ENCODE measurements at regions not wholly inside any gene's neighbourhood (a gene's known extent, or its start where the extent isn't known, plus 50 kb on each side); places are given as distances from the start of the nearest gene placed in this dataset.

- ChIA-PET CTCF (interaction anchor here (0.6 to 1.1 kb wide), 3 partner anchors 30 to 148 kb away, joined by 3 to 5 read pairs (median 3); no protein-coding TSS in a partner anchor), POLR2A (ENCODE audit: unreplicated experiment) (interaction anchor here (0.6 to 1.3 kb wide), 8 partner anchors 9 to 659 kb away, joined by 4 to 32 read pairs (median 6); no protein-coding TSS in a partner anchor)
- peak overlapping the region; percentile 1; the same call in 1 of the 2 replicates for H3K4me3 ChIP-seq
- DNase-seq = peak; percentile 87 to 94
- no peaks in the 10 kb centered on the region for H3K79me2 ChIP-seq (ENCODE audit: low read depth)
- no peaks in the 10 kb centered on the region for H3K9me2 ChIP-seq (ENCODE audit: insufficient read depth)
- H2AFZ ChIP-seq = no peak overlapping the region; the same call in 1 of the 2 replicates
- H3K9me3 ChIP-seq (ENCODE audit: insufficient read depth, low read depth) = no peaks in the 10 kb centered on the region
- BruUV-seq (replicated peaks) = TSS peak; percentile 96
- H3K4me2 ChIP-seq = peak overlapping the region; percentile 66
- TF ChIP-seq EZH2 (IDR thresholded peaks at IDR 0.05; ENCODE audit: low read depth) (no peak), CTCF (conservative IDR thresholded peaks at IDR 0.05) (no peak)
- peaks cover 69% of the 10 kb centered on the region for H3K4me1 ChIP-seq (replicated peaks; ENCODE audit: insufficient read depth)
- H3K36me3 ChIP-seq (ENCODE audit: low read depth) = no peaks in the 10 kb centered on the region
- H3F3A ChIP-seq (ENCODE audit: insufficient read depth, low read depth) = peaks cover 53% of the 10 kb centered on the region
- intact Hi-C loops (cut with micrococcal nuclease; ENCODE audit: unreplicated experiment) = loop anchor here (1.0 to 2.0 kb wide), 4 partner anchors 30 to 158 kb away; partner anchors contain the start of gene CSF1
- no peaks in the 10 kb centered on the region for H4K20me1 ChIP-seq (ENCODE audit: insufficient read depth)
- peak overlapping the region; percentile 85 for H3K27ac ChIP-seq
- no peaks in the 10 kb centered on the region for H3K27me3 ChIP-seq (ENCODE audit: insufficient read depth, low read depth)
Observed at GRCh38 chr1:109821831-109822745, 58.4 kb upstream of the EPS8L3 start.

- peak overlapping the region; percentile 66 for H3K4me2 ChIP-seq
- H3K9me2 ChIP-seq (ENCODE audit: insufficient read depth) = no peaks in the 10 kb centered on the region
- no peak overlapping the region for H3K4me3 ChIP-seq
- H4K20me1 ChIP-seq (ENCODE audit: insufficient read depth) = no peaks in the 10 kb centered on the region
- peaks cover 61% of the 10 kb centered on the region for H3K4me1 ChIP-seq (replicated peaks; ENCODE audit: insufficient read depth)
- H3K27ac ChIP-seq = peak overlapping the region; percentile 85
- TF ChIP-seq EZH2 (IDR thresholded peaks at IDR 0.05; ENCODE audit: low read depth) = no peak
- TF ChIP-seq CTCF (conservative IDR thresholded peaks at IDR 0.05) = no peak
- POLR2A ChIA-PET (ENCODE audit: unreplicated experiment) = interaction anchor here (0.7 kb wide), 2 partner anchors 158 to 658 kb away, joined by 4 to 6 read pairs; no protein-coding TSS in a partner anchor
- CTCF ChIA-PET = interaction anchor here (1.1 kb wide), 1 partner anchor 44 kb away, joined by 3 read pairs; no protein-coding TSS in a partner anchor
- peak; percentile 88 to 97 for DNase-seq
- no TSS peak for BruUV-seq (replicated peaks)
- H2AFZ ChIP-seq = no peak overlapping the region; the same call in 1 of the 2 replicates
- H3K79me2 ChIP-seq (ENCODE audit: low read depth) = no peaks in the 10 kb centered on the region
- H3K36me3 ChIP-seq (ENCODE audit: low read depth) = no peaks in the 10 kb centered on the region
- H3F3A ChIP-seq (ENCODE audit: insufficient read depth, low read depth) = peaks cover 50% of the 10 kb centered on the region
- H3K9me3 ChIP-seq (ENCODE audit: insufficient read depth, low read depth) = peaks cover 1% of the 10 kb centered on the region; the same call in 1 of the 2 replicates
- intact Hi-C loops (cut with micrococcal nuclease; ENCODE audit: unreplicated experiment) = loop anchor here (1.0 kb wide), 1 partner anchor 159 kb away; no protein-coding TSS in a partner anchor
- no peaks in the 10 kb centered on the region for H3K27me3 ChIP-seq (ENCODE audit: insufficient read depth, low read depth)
Observed at GRCh38 chr1:109821221-109821669, 57.5 kb upstream of the EPS8L3 start.

- no TSS peak for BruUV-seq (replicated peaks)
- H4K20me1 ChIP-seq (ENCODE audit: insufficient read depth) = no peaks in the 10 kb centered on the region
- no peak overlapping the region for H3K27ac ChIP-seq
- ChIA-PET CTCF (no interaction called here), POLR2A (ENCODE audit: unreplicated experiment) (interaction anchor here (0.7 kb wide), 1 partner anchor 29 kb away, joined by 9 read pairs; no protein-coding TSS in a partner anchor)
- no peak for DNase-seq
- H3K9me2 ChIP-seq (ENCODE audit: insufficient read depth) = no peaks in the 10 kb centered on the region
- no peak overlapping the region for H3K4me2 ChIP-seq
- no peak overlapping the region for H2AFZ ChIP-seq
- H3K27me3 ChIP-seq (ENCODE audit: insufficient read depth, low read depth) = no peaks in the 10 kb centered on the region
- H3K4me1 ChIP-seq (replicated peaks; ENCODE audit: insufficient read depth) = peaks cover 48% of the 10 kb centered on the region
- intact Hi-C loops (cut with micrococcal nuclease; ENCODE audit: unreplicated experiment) = no loop called here
- peaks cover 12% of the 10 kb centered on the region; the same call in 1 of the 2 replicates for H3K9me3 ChIP-seq (ENCODE audit: insufficient read depth, low read depth)
- no peak overlapping the region for H3K4me3 ChIP-seq
- no peaks in the 10 kb centered on the region; the same call in 1 of the 2 replicates for H3K36me3 ChIP-seq (ENCODE audit: low read depth)
- TF ChIP-seq CTCF (conservative IDR thresholded peaks at IDR 0.05) (no peak), EZH2 (IDR thresholded peaks at IDR 0.05; ENCODE audit: low read depth) (no peak)
- no peaks in the 10 kb centered on the region for H3K79me2 ChIP-seq (ENCODE audit: low read depth)
- peaks cover 46% of the 10 kb centered on the region for H3F3A ChIP-seq (ENCODE audit: insufficient read depth, low read depth)
Observed at GRCh38 chr1:109819906-109820305, 56.2 kb upstream of the EPS8L3 start.

Data from PC-9 (cell line).